Activated naive CD8-positive, alpha-beta T cell treated with anti-CD3 and anti-CD28 coated beads, Interleukin-2, amount 10 ng/mL, durations not matched to agents 7 days and 5 days (primary cell): ENCODE measurements at regions not wholly inside any gene's neighbourhood (a gene's known extent, or its start where the extent isn't known, plus 50 kb on each side); places are given as distances from the start of the nearest gene placed in this dataset.
"Not testable (repeated sequence)": the region's sequence is repeated elsewhere in the genome, so short reads cannot be mapped to it uniquely, and the experiment has no call there.

Experiments
- ATAC-seq: fragments of 150-1000 bp; cut with Tn5 transposase; one replicate; pipeline ENCODE4 v1.10.0; 2021; ENCODE audit warnings: low read depth, moderate library complexity
- POLR2A ChIA-PET: fragments of 350-600 bp; sonication (Branson Sonifier 250); formaldehyde crosslinking; loops from one replicate; lab custom pipeline; 2021; ENCODE audit warnings: antibody characterized with exemption; lab: Charles Lee
- DNase-seq: peaks from one replicate; pipeline ENCODE4 v3.0.0; 2021
- H3K27ac Mint-ChIP-seq: one replicate; pipeline ENCODE4 v1.8.0; 2022; ENCODE audit warnings: mild to moderate bottlenecking, mixed read lengths
- H3K27me3 Mint-ChIP-seq: one replicate; pipeline ENCODE4 v1.8.0; 2022; ENCODE audit warnings: mild to moderate bottlenecking, moderate library complexity, mixed read lengths
- H3K36me3 Mint-ChIP-seq: one replicate; pipeline ENCODE4 v1.8.0; 2021; ENCODE audit warnings: mild to moderate bottlenecking, mixed read lengths
- H3K4me1 Mint-ChIP-seq: one replicate; pipeline ENCODE4 v1.8.0; 2021; ENCODE audit warnings: mixed read lengths
- H3K4me3 Mint-ChIP-seq: one replicate; pipeline ENCODE4 v1.8.0; 2022; ENCODE audit warnings: mild to moderate bottlenecking, moderate library complexity, mixed read lengths
- H3K9me3 Mint-ChIP-seq: one replicate; pipeline ENCODE4 v1.8.0; 2021; ENCODE audit warnings: mixed read lengths

- H3K9me3 Mint-ChIP-seq = no peaks in the 10 kb centered on the region
- H3K27ac Mint-ChIP-seq = no peak overlapping the region
- no peak for ATAC-seq
- DNase-seq = no peak
- no peaks in the 10 kb centered on the region for H3K4me1 Mint-ChIP-seq
- H3K36me3 Mint-ChIP-seq = no peaks in the 10 kb centered on the region
- POLR2A ChIA-PET = no interaction called here
- H3K4me3 Mint-ChIP-seq = no peak overlapping the region
- H3K27me3 Mint-ChIP-seq = peaks cover 10% of the 10 kb centered on the region
These were observed 64.3 kb upstream of the PTCH1 start for GRCh38 chr9:95580812-95581761.

- ATAC-seq (no peak), DNase-seq (no peak)
- no peaks in the 10 kb centered on the region for H3K9me3 Mint-ChIP-seq
- no peak overlapping the region for H3K4me3 Mint-ChIP-seq
- POLR2A ChIA-PET = no interaction called here
- H3K36me3 Mint-ChIP-seq = no peaks in the 10 kb centered on the region
- H3K27me3 Mint-ChIP-seq = peaks cover 29% of the 10 kb centered on the region
- H3K27ac Mint-ChIP-seq = no peak overlapping the region
- peaks cover 10% of the 10 kb centered on the region for H3K4me1 Mint-ChIP-seq
These were observed 58.2 kb upstream of the PTCH1 start for GRCh38 chr9:95574866-95575553.

GRCh38 chr9:95574176-95574575 lies 57.4 kb upstream of the PTCH1 start:
- no peaks in the 10 kb centered on the region for H3K9me3 Mint-ChIP-seq
- peaks cover 33% of the 10 kb centered on the region for H3K27me3 Mint-ChIP-seq
- H3K27ac Mint-ChIP-seq = no peak overlapping the region
- H3K36me3 Mint-ChIP-seq = no peaks in the 10 kb centered on the region
- DNase-seq = no peak
- no peak for ATAC-seq
- H3K4me3 Mint-ChIP-seq = no peak overlapping the region
- peaks cover 13% of the 10 kb centered on the region for H3K4me1 Mint-ChIP-seq
- POLR2A ChIA-PET = no interaction called here

GRCh38 chr9:95573463-95573862 lies 56.7 kb upstream of the PTCH1 start:
- Mint-ChIP-seq H3K4me1 (peaks cover 13% of the 10 kb centered on the region), H3K36me3 (no peaks in the 10 kb centered on the region), H3K9me3 (no peaks in the 10 kb centered on the region), H3K4me3 (no peak overlapping the region), H3K27ac (no peak overlapping the region), H3K27me3 (peaks cover 35% of the 10 kb centered on the region)
- no peak for ATAC-seq
- DNase-seq = no peak
- POLR2A ChIA-PET = no interaction called here

- peaks cover 35% of the 10 kb centered on the region for H3K27me3 Mint-ChIP-seq
- H3K4me1 Mint-ChIP-seq = peaks cover 13% of the 10 kb centered on the region
- no peaks in the 10 kb centered on the region for H3K9me3 Mint-ChIP-seq
- H3K36me3 Mint-ChIP-seq = no peaks in the 10 kb centered on the region
- ATAC-seq (no peak), DNase-seq (no peak)
- no peak overlapping the region for H3K4me3 Mint-ChIP-seq
- H3K27ac Mint-ChIP-seq = no peak overlapping the region
- POLR2A ChIA-PET = no interaction called here
These were observed 55.8 kb upstream of the PTCH1 start for GRCh38 chr9:95572381-95573151.

- H3K27ac Mint-ChIP-seq = no peak overlapping the region
- peaks cover 13% of the 10 kb centered on the region for H3K4me1 Mint-ChIP-seq
- ATAC-seq (peak; percentile 65), DNase-seq (no peak)
- H3K27me3 Mint-ChIP-seq = peaks cover 24% of the 10 kb centered on the region
- H3K9me3 Mint-ChIP-seq = no peaks in the 10 kb centered on the region
- peak overlapping the region; percentile 62 for H3K4me3 Mint-ChIP-seq
- H3K36me3 Mint-ChIP-seq = no peaks in the 10 kb centered on the region
- POLR2A ChIA-PET = no interaction called here
These were observed 53.9 kb upstream of the PTCH1 start for GRCh38 chr9:95570646-95571045.

GRCh38 chr9:95570150-95570549 lies 53.4 kb upstream of the PTCH1 start:
- H3K4me1 Mint-ChIP-seq = peaks cover 12% of the 10 kb centered on the region
- H3K27ac Mint-ChIP-seq = no peak overlapping the region
- ATAC-seq (no peak), DNase-seq (no peak)
- peaks cover 21% of the 10 kb centered on the region for H3K27me3 Mint-ChIP-seq
- H3K9me3 Mint-ChIP-seq = no peaks in the 10 kb centered on the region
- peak overlapping the region; percentile 62 for H3K4me3 Mint-ChIP-seq
- POLR2A ChIA-PET = no interaction called here
- no peaks in the 10 kb centered on the region for H3K36me3 Mint-ChIP-seq

- DNase-seq, POLR2A ChIA-PET, ATAC-seq, H3K36me3 Mint-ChIP-seq, H3K27ac Mint-ChIP-seq, H3K9me3 Mint-ChIP-seq, H3K4me3 Mint-ChIP-seq: not testable (repeated sequence)
- Mint-ChIP-seq H3K4me1 (peaks cover 12% of the 10 kb centered on the region), H3K27me3 (peaks cover 23% of the 10 kb centered on the region)
These were observed 52.0 kb upstream of the PTCH1 start for GRCh38 chr9:95568735-95569134.
